GM12878 (cell line): ENCODE measurements at regions not wholly inside any gene's neighbourhood (a gene's known extent, or its start where the extent isn't known, plus 50 kb on each side); places are given as distances from the start of the nearest gene placed in this dataset.

Experiments used
- BHLHE40 ChIP-seq, 2 experiments: fragments of 450-650 bp in 1 of 2; IDR thresholded peaks; 2 replicates each; pipeline ENCODE4 v1.6.1; 2011 to 2017; ENCODE audit warnings: low read depth in 2 of 2, borderline replicate concordance in 1 of 2, improper control_type of control experiment in 1 of 2, low read length in 1 of 2, mild to moderate bottlenecking in 1 of 2
- CEBPZ ChIP-seq: fragments of 150-350 bp; IDR thresholded peaks from 2 replicates; pipeline ENCODE4 v1.6.1; 2016; ENCODE audit warnings: low read depth, low read length
- ETV6 ChIP-seq, 2 experiments: fragments of 450-650 bp in 1 of 2; IDR thresholded peaks in 1 of 2; conservative IDR thresholded peaks in 1 of 2; 2 replicates each; pipeline ENCODE4 v1.6.1; 2014; ENCODE audit warnings: antibody characterized with exemption in 1 of 2, borderline replicate concordance in 1 of 2, low read depth in 1 of 2, mild to moderate bottlenecking in 1 of 2, moderate library complexity in 1 of 2
- JUND ChIP-seq: IDR thresholded peaks from 2 replicates; pipeline ENCODE4 v1.6.1; 2012; ENCODE audit warnings: low read depth, mild to moderate bottlenecking, low read length, improper control_type of control experiment, moderate library complexity
- KDM1A ChIP-seq: fragments of 200-600 bp; sonication (generic); IDR thresholded peaks from 2 replicates; pipeline ENCODE4 v1.6.1; 2016; ENCODE audit warnings: borderline replicate concordance
- MLLT1 ChIP-seq: fragments of 450-650 bp; IDR thresholded peaks from 2 replicates; pipeline ENCODE4 v1.6.1; 2016; ENCODE audit warnings: mild to moderate bottlenecking
- MYC ChIP-seq: IDR thresholded peaks from 2 replicates; pipeline ENCODE4 v1.6.1; 2011; ENCODE audit warnings: mild to moderate bottlenecking, low read length, moderate library complexity, inconsistent platforms; ENCODE audit not compliant: insufficient read depth, insufficient replicate concordance, insufficient read length, severe bottlenecking
- POLR2AphosphoS5 ChIP-seq: IDR thresholded peaks from 2 replicates; pipeline ENCODE4 v1.6.1; 2011; ENCODE audit warnings: mild to moderate bottlenecking, low read length, inconsistent platforms
- TARDBP ChIP-seq: IDR thresholded peaks from 2 replicates; pipeline ENCODE4 v1.6.1; 2016; ENCODE audit warnings: borderline replicate concordance
- TF ChIP-seq, protein P1 (sequence below), 3 experiments: IDR thresholded peaks in 2 of 3; conservative IDR thresholded peaks in 1 of 3; 2 replicates each; pipeline ENCODE4 v1.5.1; 2011; ENCODE audit warnings: low read depth in 3 of 3, low read length in 3 of 3, mild to moderate bottlenecking in 3 of 3, control low read depth in 2 of 3, moderate library complexity in 2 of 3, inconsistent platforms in 1 of 3, mixed read lengths in 1 of 3; ENCODE audit not compliant: control insufficient read depth in 2 of 3, insufficient read depth in 1 of 3; ENCODE audit errors: extremely low read depth in 1 of 3
- TF ChIP-seq, protein P2 (sequence below): fragments of 450-650 bp; IDR thresholded peaks from 2 replicates; pipeline ENCODE4 v1.6.1; 2016; ENCODE audit warnings: mild to moderate bottlenecking, moderate library complexity, borderline replicate concordance

DNA sequence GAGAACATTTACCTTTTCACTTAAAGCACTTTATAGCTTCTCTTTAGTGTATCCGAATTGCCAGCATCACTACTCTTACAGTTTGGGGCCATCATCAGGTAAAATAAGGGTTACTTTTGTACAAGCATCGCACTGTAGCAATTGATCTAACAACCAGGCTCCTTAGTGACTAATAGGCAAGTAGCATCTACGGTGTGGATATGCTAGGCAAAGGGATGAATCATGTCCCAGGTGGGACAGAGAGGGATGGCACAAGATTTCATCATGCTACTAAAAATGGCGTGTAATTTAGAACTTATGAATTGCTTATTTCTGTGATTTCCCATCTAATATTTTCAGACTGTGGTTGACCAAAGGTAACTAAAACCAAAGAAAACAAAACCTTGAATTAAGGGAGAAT is 582.3 kb downstream of the KCNH5 start:
- no peak for TF ChIP-seq POLR2AphosphoS5
- TF ChIP-seq, protein P1, sequence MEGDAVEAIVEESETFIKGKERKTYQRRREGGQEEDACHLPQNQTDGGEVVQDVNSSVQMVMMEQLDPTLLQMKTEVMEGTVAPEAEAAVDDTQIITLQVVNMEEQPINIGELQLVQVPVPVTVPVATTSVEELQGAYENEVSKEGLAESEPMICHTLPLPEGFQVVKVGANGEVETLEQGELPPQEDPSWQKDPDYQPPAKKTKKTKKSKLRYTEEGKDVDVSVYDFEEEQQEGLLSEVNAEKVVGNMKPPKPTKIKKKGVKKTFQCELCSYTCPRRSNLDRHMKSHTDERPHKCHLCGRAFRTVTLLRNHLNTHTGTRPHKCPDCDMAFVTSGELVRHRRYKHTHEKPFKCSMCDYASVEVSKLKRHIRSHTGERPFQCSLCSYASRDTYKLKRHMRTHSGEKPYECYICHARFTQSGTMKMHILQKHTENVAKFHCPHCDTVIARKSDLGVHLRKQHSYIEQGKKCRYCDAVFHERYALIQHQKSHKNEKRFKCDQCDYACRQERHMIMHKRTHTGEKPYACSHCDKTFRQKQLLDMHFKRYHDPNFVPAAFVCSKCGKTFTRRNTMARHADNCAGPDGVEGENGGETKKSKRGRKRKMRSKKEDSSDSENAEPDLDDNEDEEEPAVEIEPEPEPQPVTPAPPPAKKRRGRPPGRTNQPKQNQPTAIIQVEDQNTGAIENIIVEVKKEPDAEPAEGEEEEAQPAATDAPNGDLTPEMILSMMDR (IDR thresholded peaks at IDR 0.05 in 2 of 3, conservative IDR thresholded peaks at IDR 0.05 in 1 of 3; ENCODE audit: control insufficient read depth in 2 of 3, extremely low read depth in 1 of 3, insufficient read depth in 1 of 3, low read depth in 3 of 3, low read length in 3 of 3), result no peak
- TF ChIP-seq CEBPZ, result no peak
- no peak for TF ChIP-seq ETV6 (conservative IDR thresholded peaks at IDR 0.05 in 1 of 2, IDR thresholded peaks at IDR 0.05 in 1 of 2; ENCODE audit: borderline replicate concordance in 1 of 2, low read depth in 1 of 2)
- TF ChIP-seq BHLHE40 (IDR thresholded peaks at IDR 0.05; ENCODE audit: borderline replicate concordance in 1 of 2, low read depth in 2 of 2, low read length in 1 of 2), result no peak
- no peak for TF ChIP-seq MLLT1
- TF ChIP-seq, protein P2, sequence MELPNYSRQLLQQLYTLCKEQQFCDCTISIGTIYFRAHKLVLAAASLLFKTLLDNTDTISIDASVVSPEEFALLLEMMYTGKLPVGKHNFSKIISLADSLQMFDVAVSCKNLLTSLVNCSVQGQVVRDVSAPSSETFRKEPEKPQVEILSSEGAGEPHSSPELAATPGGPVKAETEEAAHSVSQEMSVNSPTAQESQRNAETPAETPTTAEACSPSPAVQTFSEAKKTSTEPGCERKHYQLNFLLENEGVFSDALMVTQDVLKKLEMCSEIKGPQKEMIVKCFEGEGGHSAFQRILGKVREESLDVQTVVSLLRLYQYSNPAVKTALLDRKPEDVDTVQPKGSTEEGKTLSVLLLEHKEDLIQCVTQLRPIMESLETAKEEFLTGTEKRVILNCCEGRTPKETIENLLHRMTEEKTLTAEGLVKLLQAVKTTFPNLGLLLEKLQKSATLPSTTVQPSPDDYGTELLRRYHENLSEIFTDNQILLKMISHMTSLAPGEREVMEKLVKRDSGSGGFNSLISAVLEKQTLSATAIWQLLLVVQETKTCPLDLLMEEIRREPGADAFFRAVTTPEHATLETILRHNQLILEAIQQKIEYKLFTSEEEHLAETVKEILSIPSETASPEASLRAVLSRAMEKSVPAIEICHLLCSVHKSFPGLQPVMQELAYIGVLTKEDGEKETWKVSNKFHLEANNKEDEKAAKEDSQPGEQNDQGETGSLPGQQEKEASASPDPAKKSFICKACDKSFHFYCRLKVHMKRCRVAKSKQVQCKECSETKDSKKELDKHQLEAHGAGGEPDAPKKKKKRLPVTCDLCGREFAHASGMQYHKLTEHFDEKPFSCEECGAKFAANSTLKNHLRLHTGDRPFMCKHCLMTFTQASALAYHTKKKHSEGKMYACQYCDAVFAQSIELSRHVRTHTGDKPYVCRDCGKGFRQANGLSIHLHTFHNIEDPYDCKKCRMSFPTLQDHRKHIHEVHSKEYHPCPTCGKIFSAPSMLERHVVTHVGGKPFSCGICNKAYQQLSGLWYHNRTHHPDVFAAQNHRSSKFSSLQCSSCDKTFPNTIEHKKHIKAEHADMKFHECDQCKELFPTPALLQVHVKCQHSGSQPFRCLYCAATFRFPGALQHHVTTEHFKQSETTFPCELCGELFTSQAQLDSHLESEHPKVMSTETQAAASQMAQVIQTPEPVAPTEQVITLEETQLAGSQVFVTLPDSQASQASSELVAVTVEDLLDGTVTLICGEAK, result no peak
- TF ChIP-seq JUND, result no peak
- TF ChIP-seq MYC, result no peak
- TF ChIP-seq KDM1A, result no peak
- no peak for TF ChIP-seq TARDBP
